ENCODE measurements at regions not wholly inside any gene's neighbourhood (a gene's known extent, or its start where the extent isn't known, plus 50 kb on each side); places are given as distances from the start of the nearest gene placed in this dataset.

- TF ChIP-seq CTCF (conservative IDR thresholded peaks at IDR 0.05) (peak; percentile 27), ZFX (IDR thresholded peaks at IDR 0.05) (no peak)
Measured at GRCh38 chr15:35697549-35698299, 151.8 kb upstream of the DPH6 start.

Data from C4-2B (cell line).